Endothelial cell of umbilical vein (primary cell): ENCODE measurements at regions not wholly inside any gene's neighbourhood (a gene's known extent, or its start where the extent isn't known, plus 50 kb on each side); places are given as distances from the start of the nearest gene placed in this dataset.

Experiments used
- CTCF ChIP-seq, 2 donors: IDR thresholded peaks; 1 replicate in 1 of 2; 2 replicates in 1 of 2; pipeline ENCODE4 v1.5.1; 2011; ENCODE audit warnings: low read length in 2 of 2, mild to moderate bottlenecking in 2 of 2, moderate library complexity in 2 of 2, control low read depth in 1 of 2, inconsistent platforms in 1 of 2, low read depth in 1 of 2; ENCODE audit not compliant: insufficient read depth in 1 of 2; ENCODE audit errors: extremely low read depth in 1 of 2
- EZH2 ChIP-seq: IDR thresholded peaks from 2 replicates; pipeline ENCODE4 v1.6.1; 2012; ENCODE audit warnings: borderline replicate concordance, low read depth, mild to moderate bottlenecking, moderate library complexity, low read length, inconsistent platforms; ENCODE audit not compliant: severe bottlenecking
- GATA2 ChIP-seq: IDR thresholded peaks from 2 replicates; pipeline ENCODE4 v1.7.0; 2011; ENCODE audit warnings: low read depth, mild to moderate bottlenecking, moderate library complexity, mixed read lengths, low read length; ENCODE audit not compliant: insufficient read length, insufficient read depth
- JUN ChIP-seq: IDR thresholded peaks from 2 replicates; pipeline ENCODE4 v1.6.1; 2011; ENCODE audit warnings: borderline replicate concordance, low read depth; ENCODE audit not compliant: insufficient read length, insufficient read depth
- POLR2A ChIP-seq: IDR thresholded peaks from 2 replicates; pipeline ENCODE4 v1.6.1; 2012; ENCODE audit warnings: low read depth, mild to moderate bottlenecking, control low read depth, low read length
- POLR2AphosphoS5 ChIP-seq: IDR thresholded peaks from 2 replicates; pipeline ENCODE4 v1.6.1; 2012; ENCODE audit warnings: low read depth, mild to moderate bottlenecking, control low read depth, low read length, moderate library complexity; ENCODE audit not compliant: insufficient read depth

GRCh38 chr6:168148231-168148849 lies 69.3 kb upstream of the FRMD1 start:
- no peak for TF ChIP-seq GATA2
- no peak for TF ChIP-seq CTCF (IDR thresholded peaks at IDR 0.05; ENCODE audit: extremely low read depth in 1 of 2, insufficient read depth in 1 of 2, low read depth in 1 of 2, low read length in 2 of 2)
- no peak for TF ChIP-seq POLR2A
- no peak for TF ChIP-seq EZH2
- no peak for TF ChIP-seq POLR2AphosphoS5
- no peak for TF ChIP-seq JUN
